ENCODE measurements at regions not wholly inside any gene's neighbourhood (a gene's known extent, or its start where the extent isn't known, plus 50 kb on each side); places are given as distances from the start of the nearest gene placed in this dataset.
"Not testable (repeated sequence)": the region's sequence is repeated elsewhere in the genome, so short reads cannot be mapped to it uniquely, and the experiment has no call there.

DNA sequence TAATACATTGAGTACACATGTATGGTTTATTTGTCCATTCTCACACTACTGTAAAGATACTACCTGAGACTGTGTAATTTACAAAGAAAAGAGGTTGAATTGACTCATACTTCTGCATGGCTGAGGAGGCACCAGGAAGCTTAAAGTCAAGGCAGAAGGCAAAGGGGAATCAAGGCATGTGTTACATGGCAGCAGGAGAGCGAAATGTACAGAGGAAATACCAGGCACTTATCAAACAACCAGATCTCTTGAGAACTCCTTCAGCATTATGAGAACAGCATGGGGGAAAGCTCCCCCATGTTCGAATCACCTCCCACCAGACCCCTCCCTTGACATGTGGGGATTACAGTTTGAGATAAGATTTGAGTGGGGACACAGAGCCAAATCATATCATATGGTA lies 666.3 kb downstream of the ZBBX start:
- in situ Hi-C loops (cut with HindIII; ENCODE audit: low pct_ligation_motif_present, low sequenced_read_pairs), result no loop called here
- TF ChIP-seq, protein P1, sequence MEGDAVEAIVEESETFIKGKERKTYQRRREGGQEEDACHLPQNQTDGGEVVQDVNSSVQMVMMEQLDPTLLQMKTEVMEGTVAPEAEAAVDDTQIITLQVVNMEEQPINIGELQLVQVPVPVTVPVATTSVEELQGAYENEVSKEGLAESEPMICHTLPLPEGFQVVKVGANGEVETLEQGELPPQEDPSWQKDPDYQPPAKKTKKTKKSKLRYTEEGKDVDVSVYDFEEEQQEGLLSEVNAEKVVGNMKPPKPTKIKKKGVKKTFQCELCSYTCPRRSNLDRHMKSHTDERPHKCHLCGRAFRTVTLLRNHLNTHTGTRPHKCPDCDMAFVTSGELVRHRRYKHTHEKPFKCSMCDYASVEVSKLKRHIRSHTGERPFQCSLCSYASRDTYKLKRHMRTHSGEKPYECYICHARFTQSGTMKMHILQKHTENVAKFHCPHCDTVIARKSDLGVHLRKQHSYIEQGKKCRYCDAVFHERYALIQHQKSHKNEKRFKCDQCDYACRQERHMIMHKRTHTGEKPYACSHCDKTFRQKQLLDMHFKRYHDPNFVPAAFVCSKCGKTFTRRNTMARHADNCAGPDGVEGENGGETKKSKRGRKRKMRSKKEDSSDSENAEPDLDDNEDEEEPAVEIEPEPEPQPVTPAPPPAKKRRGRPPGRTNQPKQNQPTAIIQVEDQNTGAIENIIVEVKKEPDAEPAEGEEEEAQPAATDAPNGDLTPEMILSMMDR (IDR thresholded peaks at IDR 0.05; ENCODE audit: low read depth, low read length, missing control alignments), result no peak
- H3K27me3 ChIP-seq (replicated peaks), result no peaks in the 10 kb centered on the region
- DNase-seq, result no peak
- no peak overlapping the region for H3K27ac ChIP-seq
- H3K4me3 ChIP-seq (ENCODE audit: low read depth, low read length), result no peak overlapping the region
- no peaks in the 10 kb centered on the region for H3K36me3 ChIP-seq (replicated peaks)

DNA sequence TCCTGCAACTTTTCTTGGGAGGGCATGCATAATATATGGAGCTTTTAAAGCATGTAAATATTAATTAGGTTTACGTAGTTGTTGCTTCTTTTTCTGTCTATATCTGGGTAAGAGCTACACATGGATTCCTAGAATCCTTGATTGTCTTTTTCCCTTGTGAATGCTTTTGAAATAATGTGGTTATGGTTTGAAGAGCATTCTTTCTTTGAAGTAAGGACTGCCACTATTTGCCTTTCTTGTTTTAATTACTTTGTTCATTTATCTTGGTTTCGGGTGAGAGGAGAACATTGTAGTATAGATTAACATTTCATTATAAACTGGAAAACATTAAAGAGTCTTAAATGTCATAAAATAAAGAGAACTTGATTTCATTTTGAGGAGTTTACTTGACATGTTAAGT lies 674.0 kb downstream of the ZBBX start:
- Histone ChIP-seq H3K36me3 (replicated peaks) (no peaks in the 10 kb centered on the region), H3K27ac (no peak overlapping the region), H3K27me3 (replicated peaks) (no peaks in the 10 kb centered on the region), H3K4me3 (ENCODE audit: low read depth, low read length) (no peak overlapping the region)
- TF ChIP-seq, protein P1 (IDR thresholded peaks at IDR 0.05; ENCODE audit: low read depth, low read length, missing control alignments), result no peak
- DNase-seq, result no peak
- in situ Hi-C loops (cut with HindIII; ENCODE audit: low pct_ligation_motif_present, low sequenced_read_pairs), result no loop called here

DNA sequence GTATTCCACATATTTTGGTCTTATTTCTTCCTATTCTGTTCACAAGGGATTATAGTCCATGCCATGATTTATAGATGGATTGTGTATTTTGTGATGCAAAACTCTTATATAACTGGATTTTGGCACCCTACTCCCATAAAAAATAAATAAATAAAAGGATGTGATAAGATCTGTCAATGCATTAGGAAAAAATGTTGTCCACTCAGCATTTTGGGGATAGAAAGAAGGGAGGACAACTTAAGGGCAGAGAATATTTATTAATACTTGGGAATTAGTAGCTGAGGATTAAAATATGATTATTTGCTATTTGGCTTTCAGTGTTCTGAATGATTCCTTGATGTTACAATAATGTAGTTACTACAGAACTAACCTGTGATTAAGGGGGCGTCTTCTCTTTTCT lies 682.6 kb downstream of the ZBBX start:
- TF ChIP-seq, protein P1 (IDR thresholded peaks at IDR 0.05; ENCODE audit: low read depth, low read length, missing control alignments), result no peak
- H3K27me3 ChIP-seq (replicated peaks), result no peaks in the 10 kb centered on the region
- no peaks in the 10 kb centered on the region for H3K36me3 ChIP-seq (replicated peaks)
- no peak for DNase-seq
- H3K4me3 ChIP-seq (ENCODE audit: low read depth, low read length), result no peak overlapping the region
- H3K27ac ChIP-seq, result no peak overlapping the region
- in situ Hi-C loops (cut with HindIII; ENCODE audit: low pct_ligation_motif_present, low sequenced_read_pairs), result no loop called here

DNA sequence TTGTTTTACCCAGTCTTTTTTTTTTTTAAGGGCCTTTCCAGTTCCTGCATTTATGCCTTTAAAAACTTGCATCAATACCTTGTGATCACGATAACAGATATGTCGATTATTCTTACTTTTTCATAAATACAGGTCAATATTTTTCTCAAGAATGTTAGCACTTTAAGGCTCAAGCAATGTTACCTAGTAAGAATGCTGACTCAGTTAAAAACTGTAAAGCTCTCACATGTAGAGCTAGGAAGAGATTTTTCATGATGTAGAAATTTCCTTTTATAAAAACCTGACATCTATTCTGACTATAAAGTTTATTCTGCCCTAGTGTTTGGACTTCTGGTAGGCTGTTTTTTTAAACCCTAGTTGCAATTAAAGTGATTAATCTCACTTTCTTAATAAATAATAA lies 684.0 kb downstream of the ZBBX start:
- no peaks in the 10 kb centered on the region for H3K36me3 ChIP-seq (replicated peaks)
- no peak overlapping the region for H3K4me3 ChIP-seq (ENCODE audit: low read depth, low read length)
- no peak for DNase-seq
- no peak overlapping the region for H3K27ac ChIP-seq
- H3K27me3 ChIP-seq (replicated peaks), result no peaks in the 10 kb centered on the region
- TF ChIP-seq, protein P1 (IDR thresholded peaks at IDR 0.05; ENCODE audit: low read depth, low read length, missing control alignments), result no peak
- in situ Hi-C loops (cut with HindIII; ENCODE audit: low pct_ligation_motif_present, low sequenced_read_pairs), result no loop called here

DNA sequence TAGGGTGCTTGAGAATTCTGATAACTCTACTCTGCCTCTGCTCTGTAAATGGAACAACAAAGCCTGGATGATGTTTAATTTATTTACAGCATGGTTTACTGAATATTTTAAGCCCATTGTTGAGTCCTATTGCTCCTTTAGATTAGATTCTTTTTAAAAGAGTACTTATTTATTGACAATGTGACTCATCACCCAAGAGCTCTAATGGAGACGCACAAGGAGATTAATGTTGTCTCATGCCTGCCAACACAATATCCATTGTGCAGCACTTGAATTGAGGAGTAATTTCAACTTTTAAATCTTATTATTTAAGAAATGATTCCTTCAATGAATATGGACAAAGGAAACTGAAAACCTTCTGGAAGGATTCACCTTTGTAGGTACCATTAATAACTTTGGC lies 691.4 kb downstream of the ZBBX start:
- TF ChIP-seq, protein P1 (IDR thresholded peaks at IDR 0.05; ENCODE audit: low read depth, low read length, missing control alignments), result no peak
- in situ Hi-C loops (cut with HindIII; ENCODE audit: low pct_ligation_motif_present, low sequenced_read_pairs), result no loop called here
- H3K27me3 ChIP-seq (replicated peaks), result no peaks in the 10 kb centered on the region
- no peaks in the 10 kb centered on the region for H3K36me3 ChIP-seq (replicated peaks)
- H3K4me3 ChIP-seq (ENCODE audit: low read depth, low read length), result no peak overlapping the region
- no peak for DNase-seq
- no peak overlapping the region for H3K27ac ChIP-seq

DNA sequence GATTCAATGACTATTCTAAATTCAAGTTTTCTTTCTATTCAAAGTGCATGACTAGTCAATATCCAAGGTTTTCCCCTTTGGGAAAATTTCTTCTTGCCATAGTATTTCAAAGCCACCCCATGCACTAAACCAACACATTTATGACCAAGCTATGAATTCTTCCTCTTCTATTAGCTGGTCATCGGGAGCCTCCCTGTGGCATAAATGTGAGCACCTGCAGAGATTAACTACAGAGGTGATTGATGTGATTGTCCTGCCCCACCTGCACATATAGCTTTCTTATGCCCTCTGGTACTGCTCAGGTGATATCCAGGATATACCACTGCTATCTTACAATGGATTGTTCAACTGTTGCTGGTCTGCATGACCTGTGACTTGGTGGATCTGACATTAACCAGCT lies 694.9 kb downstream of the ZBBX start:
- no peaks in the 10 kb centered on the region for H3K27me3 ChIP-seq (replicated peaks)
- no peak for DNase-seq
- no peak overlapping the region for H3K27ac ChIP-seq
- in situ Hi-C loops (cut with HindIII; ENCODE audit: low pct_ligation_motif_present, low sequenced_read_pairs), result no loop called here
- H3K4me3 ChIP-seq (ENCODE audit: low read depth, low read length), result no peak overlapping the region
- TF ChIP-seq, protein P1 (IDR thresholded peaks at IDR 0.05; ENCODE audit: low read depth, low read length, missing control alignments), result no peak
- H3K36me3 ChIP-seq (replicated peaks), result no peaks in the 10 kb centered on the region

DNA sequence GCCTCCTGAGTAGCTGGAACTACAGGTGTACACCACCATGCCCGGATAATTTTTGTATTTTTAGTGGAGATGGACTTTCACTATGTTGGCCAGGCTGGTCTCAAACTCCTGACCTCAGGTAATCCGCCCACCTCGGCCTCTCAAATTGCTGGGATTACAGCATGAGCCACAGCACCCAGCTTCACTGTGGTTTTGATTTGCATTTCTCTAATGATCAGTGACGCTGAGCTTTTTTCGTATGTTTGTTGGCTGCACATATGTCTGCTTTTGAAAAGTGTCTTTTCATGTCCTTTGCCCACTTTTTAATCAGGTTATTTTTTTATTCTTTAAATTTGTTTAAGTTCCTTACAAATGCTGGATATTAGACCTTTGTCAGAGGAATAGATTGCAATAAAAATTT lies 696.0 kb downstream of the ZBBX start:
- H3K27me3 ChIP-seq (replicated peaks); in situ Hi-C loops (cut with HindIII; ENCODE audit: low pct_ligation_motif_present, low sequenced_read_pairs): not testable (repeated sequence)

More for the DNA sequence above, 696.0 kb downstream of the ZBBX start:
- not testable (repeated sequence) for DNase-seq; H3K36me3 ChIP-seq (replicated peaks); H3K27ac ChIP-seq; H3K4me3 ChIP-seq (ENCODE audit: low read depth, low read length)

All from brain microvascular endothelial cell (primary cell).